GM23338 (cell line): ENCODE measurements at regions not wholly inside any gene's neighbourhood (a gene's known extent, or its start where the extent isn't known, plus 50 kb on each side); places are given as distances from the start of the nearest gene placed in this dataset.
"Not testable (repeated sequence)": the region's sequence is repeated elsewhere in the genome, so short reads cannot be mapped to it uniquely, and the experiment has no call there.

Experiments
- EZH2 ChIP-seq: fragments of 200-600 bp; sonication (generic); IDR thresholded peaks from one replicate; pipeline ENCODE4 v1.8.0; 2017; ENCODE audit warnings: antibody characterized with exemption, mild to moderate bottlenecking, low read depth; ENCODE audit not compliant: unreplicated experiment
- EZH2phosphoT487 ChIP-seq: fragments of 200-600 bp; sonication (generic); IDR thresholded peaks from one replicate; pipeline ENCODE4 v1.8.1; 2018; ENCODE audit warnings: antibody characterized with exemption; ENCODE audit not compliant: unreplicated experiment
- JUNB ChIP-seq: IDR thresholded peaks from one replicate; pipeline ENCODE4 v1.6.1; 2016; ENCODE audit warnings: antibody characterized with exemption; ENCODE audit not compliant: unreplicated experiment
- TF ChIP-seq, protein P1 (sequence below), 2 experiments: fragments of 200-600 bp in 1 of 2; sonication (generic) in 1 of 2; conservative IDR thresholded peaks; 2 replicates each; pipeline versions ENCODE4 v1.5.1 to v1.6.1; 2016 to 2017; ENCODE audit warnings: antibody characterized with exemption in 2 of 2, low read depth in 2 of 2, mild to moderate bottlenecking in 2 of 2, moderate library complexity in 1 of 2
- TF ChIP-seq, protein P2 (sequence below): fragments of 250-450 bp; sonication (Bioruptor Pico); IDR thresholded peaks from 2 replicates; pipeline ENCODE4 v1.5.0; 2020; ENCODE audit warnings: mild to moderate bottlenecking, moderate library complexity

DNA sequence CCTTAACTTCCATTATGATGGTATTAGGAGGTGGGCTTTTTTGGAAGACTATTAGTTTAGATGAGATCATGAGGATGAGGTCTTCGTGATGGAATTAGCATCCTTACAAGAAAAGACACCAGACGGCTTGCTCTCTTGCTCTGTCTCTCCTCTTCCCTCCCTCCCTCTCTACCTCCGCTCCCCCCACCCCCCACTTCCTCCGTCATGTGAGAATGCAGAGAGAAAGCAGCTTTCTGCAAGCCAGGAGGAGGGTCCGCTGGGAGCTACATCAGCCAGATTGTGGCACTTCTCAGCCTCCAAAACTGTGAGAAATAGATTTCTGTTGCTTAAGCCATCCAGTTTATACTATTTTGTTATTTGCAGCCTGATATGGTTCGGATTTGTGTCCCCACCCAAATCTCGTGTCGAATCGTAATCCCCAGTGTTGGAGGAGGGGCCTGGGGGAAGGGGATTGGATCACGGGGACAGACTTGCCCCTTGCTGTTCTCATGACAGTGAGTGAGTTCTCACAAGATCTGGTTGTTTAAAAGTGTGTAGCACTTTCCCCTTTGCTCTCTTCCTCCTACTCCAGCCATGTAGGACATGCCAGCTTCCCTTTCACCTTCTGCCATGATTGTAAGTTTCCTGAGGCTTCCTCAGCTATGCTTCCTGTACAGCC, 74.3 kb downstream of the NPIPA5 start:
- TF ChIP-seq, protein P1, sequence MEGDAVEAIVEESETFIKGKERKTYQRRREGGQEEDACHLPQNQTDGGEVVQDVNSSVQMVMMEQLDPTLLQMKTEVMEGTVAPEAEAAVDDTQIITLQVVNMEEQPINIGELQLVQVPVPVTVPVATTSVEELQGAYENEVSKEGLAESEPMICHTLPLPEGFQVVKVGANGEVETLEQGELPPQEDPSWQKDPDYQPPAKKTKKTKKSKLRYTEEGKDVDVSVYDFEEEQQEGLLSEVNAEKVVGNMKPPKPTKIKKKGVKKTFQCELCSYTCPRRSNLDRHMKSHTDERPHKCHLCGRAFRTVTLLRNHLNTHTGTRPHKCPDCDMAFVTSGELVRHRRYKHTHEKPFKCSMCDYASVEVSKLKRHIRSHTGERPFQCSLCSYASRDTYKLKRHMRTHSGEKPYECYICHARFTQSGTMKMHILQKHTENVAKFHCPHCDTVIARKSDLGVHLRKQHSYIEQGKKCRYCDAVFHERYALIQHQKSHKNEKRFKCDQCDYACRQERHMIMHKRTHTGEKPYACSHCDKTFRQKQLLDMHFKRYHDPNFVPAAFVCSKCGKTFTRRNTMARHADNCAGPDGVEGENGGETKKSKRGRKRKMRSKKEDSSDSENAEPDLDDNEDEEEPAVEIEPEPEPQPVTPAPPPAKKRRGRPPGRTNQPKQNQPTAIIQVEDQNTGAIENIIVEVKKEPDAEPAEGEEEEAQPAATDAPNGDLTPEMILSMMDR (conservative IDR thresholded peaks at IDR 0.05; ENCODE audit: low read depth in 2 of 2), result not testable (repeated sequence)
- TF ChIP-seq JUNB, EZH2phosphoT487, EZH2: not testable (repeated sequence)
- TF ChIP-seq, protein P2, sequence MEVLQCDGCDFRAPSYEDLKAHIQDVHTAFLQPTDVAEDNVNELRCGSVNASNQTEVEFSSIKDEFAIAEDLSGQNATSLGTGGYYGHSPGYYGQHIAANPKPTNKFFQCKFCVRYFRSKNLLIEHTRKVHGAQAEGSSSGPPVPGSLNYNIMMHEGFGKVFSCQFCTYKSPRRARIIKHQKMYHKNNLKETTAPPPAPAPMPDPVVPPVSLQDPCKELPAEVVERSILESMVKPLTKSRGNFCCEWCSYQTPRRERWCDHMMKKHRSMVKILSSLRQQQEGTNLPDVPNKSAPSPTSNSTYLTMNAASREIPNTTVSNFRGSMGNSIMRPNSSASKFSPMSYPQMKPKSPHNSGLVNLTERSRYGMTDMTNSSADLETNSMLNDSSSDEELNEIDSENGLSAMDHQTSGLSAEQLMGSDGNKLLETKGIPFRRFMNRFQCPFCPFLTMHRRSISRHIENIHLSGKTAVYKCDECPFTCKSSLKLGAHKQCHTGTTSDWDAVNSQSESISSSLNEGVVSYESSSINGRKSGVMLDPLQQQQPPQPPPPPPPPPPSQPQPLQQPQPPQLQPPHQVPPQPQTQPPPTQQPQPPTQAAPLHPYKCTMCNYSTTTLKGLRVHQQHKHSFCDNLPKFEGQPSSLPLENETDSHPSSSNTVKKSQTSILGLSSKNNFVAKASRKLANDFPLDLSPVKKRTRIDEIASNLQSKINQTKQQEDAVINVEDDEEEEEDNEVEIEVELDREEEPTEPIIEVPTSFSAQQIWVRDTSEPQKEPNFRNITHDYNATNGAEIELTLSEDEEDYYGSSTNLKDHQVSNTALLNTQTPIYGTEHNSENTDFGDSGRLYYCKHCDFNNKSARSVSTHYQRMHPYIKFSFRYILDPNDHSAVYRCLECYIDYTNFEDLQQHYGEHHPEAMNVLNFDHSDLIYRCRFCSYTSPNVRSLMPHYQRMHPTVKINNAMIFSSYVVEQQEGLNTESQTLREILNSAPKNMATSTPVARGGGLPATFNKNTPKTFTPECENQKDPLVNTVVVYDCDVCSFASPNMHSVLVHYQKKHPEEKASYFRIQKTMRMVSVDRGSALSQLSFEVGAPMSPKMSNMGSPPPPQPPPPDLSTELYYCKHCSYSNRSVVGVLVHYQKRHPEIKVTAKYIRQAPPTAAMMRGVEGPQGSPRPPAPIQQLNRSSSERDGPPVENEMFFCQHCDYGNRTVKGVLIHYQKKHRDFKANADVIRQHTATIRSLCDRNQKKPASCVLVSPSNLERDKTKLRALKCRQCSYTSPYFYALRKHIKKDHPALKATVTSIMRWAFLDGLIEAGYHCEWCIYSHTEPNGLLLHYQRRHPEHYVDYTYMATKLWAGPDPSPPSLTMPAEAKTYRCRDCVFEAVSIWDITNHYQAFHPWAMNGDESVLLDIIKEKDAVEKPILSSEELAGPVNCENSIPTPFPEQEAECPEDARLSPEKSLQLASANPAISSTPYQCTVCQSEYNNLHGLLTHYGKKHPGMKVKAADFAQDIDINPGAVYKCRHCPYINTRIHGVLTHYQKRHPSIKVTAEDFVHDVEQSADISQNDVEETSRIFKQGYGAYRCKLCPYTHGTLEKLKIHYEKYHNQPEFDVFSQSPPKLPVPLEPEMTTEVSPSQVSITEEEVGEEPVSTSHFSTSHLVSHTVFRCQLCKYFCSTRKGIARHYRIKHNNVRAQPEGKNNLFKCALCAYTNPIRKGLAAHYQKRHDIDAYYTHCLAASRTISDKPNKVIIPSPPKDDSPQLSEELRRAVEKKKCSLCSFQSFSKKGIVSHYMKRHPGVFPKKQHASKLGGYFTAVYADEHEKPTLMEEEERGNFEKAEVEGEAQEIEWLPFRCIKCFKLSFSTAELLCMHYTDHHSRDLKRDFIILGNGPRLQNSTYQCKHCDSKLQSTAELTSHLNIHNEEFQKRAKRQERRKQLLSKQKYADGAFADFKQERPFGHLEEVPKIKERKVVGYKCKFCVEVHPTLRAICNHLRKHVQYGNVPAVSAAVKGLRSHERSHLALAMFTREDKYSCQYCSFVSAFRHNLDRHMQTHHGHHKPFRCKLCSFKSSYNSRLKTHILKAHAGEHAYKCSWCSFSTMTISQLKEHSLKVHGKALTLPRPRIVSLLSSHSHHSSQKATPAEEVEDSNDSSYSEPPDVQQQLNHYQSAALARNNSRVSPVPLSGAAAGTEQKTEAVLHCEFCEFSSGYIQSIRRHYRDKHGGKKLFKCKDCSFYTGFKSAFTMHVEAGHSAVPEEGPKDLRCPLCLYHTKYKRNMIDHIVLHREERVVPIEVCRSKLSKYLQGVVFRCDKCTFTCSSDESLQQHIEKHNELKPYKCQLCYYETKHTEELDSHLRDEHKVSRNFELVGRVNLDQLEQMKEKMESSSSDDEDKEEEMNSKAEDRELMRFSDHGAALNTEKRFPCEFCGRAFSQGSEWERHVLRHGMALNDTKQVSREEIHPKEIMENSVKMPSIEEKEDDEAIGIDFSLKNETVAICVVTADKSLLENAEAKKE (CRISPR knock-in tag), result not testable (repeated sequence)
